ENCODE measurements at regions not wholly inside any gene's neighbourhood (a gene's known extent, or its start where the extent isn't known, plus 50 kb on each side); places are given as distances from the start of the nearest gene placed in this dataset.

- TF ChIP-seq CTCF (IDR thresholded peaks at IDR 0.05) (no peak), EP300 (IDR thresholded peaks at IDR 0.05) (no peak), POLR2A (IDR thresholded peaks at IDR 0.05) (no peak), POLR2AphosphoS5 (IDR thresholded peaks at IDR 0.05) (no peak)
These were observed 142.9 kb upstream of the KLF7 start for GRCh38 chr2:207308519-207309224.

All from stomach (tissue), 4 donors.